Stromal cell of bone marrow (primary cell): ENCODE measurements at regions not wholly inside any gene's neighbourhood (a gene's known extent, or its start where the extent isn't known, plus 50 kb on each side); places are given as distances from the start of the nearest gene placed in this dataset.

Experiments used
- DNase-seq: peaks from one replicate; pipeline ENCODE4 v3.0.0-alpha.2; 2012; ENCODE audit warnings: low read depth

GRCh38 chr12:89993632-89994031, 285.0 kb upstream of the ATP2B1 start:
- no peak for DNase-seq

GRCh38 chr12:89992668-89993451, 284.2 kb upstream of the ATP2B1 start:
- DNase-seq = no peak

DNA sequence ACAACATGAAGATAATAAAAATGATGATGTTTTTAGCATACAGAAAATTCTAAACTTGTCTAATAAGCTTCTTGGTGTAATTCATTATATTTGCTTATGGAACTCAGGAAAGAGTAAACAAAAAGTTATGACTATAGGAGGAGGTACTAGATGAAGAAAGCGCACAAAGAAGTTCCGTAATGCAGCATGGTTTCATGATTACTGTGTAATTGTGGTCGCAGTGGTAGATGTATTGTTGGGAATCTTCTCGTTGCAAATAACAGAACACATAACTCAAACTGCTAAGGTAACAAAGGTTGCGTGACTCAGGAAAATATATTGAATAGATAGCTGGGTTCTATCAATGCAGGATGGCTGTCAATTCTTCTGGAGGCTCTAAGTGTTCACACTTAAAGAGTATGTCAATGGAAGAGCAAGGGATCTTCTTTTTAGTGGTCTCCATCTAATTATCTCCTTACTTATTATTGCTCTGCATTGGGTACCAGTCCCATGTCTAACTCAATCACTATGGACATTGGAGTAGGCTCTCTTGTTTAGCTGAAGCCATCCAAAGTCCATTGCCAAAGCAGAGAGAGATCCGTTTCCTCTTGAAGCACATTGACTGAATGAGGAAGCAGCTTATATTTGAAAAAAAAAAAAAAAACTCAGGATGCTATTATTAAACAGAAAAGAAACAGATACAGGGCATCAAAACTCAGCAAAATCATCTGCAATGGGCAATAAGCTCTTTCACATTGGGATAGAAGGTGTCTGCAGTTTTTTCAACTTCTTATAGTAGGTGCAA, 283.4 kb upstream of the ATP2B1 start:
- no peak for DNase-seq

- no peak for DNase-seq
Measured at GRCh38 chr12:89988188-89988915, 279.7 kb upstream of the ATP2B1 start.

DNA sequence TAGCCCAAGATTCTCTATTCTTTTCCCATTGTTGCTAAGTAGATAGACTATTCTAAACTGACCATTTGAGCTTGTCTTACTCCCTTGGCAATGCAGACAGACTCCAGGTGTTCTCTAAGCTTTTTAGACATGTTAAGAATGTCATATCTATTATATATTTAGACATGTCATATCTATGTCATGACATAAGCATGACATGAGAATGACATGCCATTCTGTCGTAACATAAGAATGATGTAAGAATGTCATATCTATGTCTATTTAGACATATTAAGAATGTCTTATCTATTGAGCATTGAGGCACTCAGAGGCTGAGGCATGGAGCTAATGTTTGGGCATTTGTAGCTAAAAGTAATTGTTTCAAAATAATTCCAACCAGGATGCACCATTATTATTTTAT, 277.3 kb upstream of the ATP2B1 start:
- no peak for DNase-seq

DNA sequence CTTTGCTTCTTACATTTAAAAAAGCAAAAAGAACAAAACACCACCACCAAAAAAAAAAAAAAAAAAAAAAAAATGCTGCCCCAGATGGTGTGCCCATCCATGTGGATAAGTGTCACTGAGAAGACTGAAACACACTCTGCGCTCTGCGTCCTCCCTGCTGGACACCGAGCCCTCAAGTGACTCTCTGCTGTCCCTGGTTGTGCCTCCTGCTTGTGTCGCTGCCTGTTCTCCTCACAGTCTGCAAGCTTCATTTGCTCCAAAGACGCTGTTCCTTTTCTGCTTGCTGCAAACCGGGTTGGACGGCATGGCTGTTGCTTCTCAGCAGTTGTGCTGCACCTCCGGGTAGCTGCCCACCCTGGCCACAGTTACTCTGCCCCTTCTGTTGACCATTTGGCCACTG, 276.2 kb upstream of the ATP2B1 start:
- DNase-seq = no peak

DNA sequence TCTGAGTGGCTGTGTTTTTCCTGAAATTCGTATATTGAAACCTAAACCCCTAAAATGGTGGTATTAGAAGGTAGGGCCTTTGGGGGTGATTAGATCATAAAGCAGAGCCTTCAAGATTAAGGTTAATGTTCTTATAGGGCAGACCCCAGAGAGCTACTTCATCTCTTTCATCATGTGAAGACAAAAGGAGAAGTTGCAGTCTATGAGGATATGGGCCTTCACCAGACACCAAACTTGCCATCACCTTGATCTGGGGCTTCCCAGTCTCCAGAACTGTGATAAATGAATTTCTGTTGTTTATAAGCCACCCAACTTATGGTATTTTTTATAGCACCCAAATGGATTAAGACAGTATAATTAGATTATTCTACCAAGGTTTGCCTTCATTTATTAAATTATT, 275.0 kb upstream of the ATP2B1 start:
- DNase-seq = no peak

- DNase-seq = peak; percentile 80
Measured at GRCh38 chr12:89980236-89980635, 271.6 kb upstream of the ATP2B1 start.

GRCh38 chr12:89977405-89978085, 268.9 kb upstream of the ATP2B1 start:
- DNase-seq = no peak

- DNase-seq = no peak
Measured at GRCh38 chr12:89976866-89977265, 268.2 kb upstream of the ATP2B1 start.

DNA sequence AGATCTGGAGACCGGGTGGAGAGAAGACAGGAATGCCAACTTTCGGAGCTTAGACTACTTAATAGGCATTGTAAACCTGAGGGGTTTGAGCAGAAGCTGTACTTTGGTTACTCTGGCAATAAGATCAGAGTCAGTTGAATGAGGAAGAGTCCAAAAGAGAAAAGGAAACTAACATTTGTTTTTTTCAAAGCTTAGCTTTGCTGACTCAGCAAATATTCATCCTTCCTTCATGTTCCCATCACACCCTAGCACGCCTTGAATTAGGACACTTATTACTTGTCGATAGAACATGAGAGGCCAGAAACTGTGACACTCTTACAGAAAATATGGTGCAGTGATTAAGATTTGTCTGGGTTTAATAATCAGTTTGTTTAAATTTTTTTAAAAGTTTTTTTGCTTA, 266.9 kb upstream of the ATP2B1 start:
- no peak for DNase-seq

DNA sequence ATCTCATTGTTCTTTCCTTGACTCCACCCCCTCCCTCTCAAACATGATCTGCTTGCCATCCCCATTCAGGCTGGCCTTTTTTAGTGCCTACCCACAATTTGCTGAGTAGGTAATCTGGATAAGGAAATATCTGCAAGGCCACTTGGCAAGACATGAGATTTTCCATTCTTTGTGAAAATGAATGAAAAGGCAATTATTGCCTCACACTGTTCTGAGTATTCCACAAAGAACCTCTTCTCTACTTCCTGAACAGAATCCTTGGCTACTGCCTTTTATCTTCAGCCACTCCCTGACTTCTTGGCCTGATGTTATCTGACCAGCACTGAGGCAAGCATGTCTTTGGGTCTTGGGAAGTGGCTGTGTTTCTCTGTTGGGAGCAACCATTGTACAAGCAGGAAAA, 263.2 kb upstream of the ATP2B1 start:
- peak; percentile 60 for DNase-seq

DNA sequence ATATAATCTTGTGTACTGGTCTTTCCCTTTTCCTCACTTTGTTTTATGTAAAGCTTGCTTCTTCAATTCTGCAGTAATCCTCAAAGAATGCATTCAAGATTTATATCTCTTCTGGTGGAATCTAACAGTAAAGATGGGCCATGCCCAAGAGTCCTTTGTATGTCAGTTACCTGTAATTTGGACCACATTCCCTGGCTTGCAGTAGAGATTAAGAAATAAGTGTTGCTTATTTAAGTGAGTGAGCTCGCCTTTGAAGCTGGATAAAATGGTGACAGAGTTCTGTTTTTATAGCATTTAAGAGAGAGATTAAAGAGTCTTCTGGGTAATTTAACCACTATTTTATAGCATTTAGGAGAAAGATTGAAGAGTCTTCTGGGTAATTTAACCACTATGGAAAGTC, 262.1 kb upstream of the ATP2B1 start:
- DNase-seq = no peak

DNA sequence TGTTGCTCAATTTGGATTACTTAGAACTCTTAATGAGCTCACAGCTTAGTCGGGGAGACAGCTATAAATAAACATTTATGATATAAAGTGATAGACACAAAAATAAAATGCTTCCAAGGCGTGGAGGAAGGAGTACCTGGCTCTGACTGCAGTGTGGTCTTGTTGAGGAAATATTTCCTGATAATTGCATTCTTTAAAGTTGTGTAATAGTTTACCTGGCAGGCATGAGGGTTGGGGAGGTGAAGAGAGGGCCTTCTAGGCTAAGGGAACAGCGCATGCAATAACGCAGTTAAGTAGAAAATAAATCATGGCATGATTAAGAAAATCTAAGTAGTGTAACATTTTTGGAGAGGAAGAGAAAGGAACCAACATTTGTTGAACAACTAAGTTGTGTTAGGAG, 260.5 kb upstream of the ATP2B1 start:
- DNase-seq = no peak

GRCh38 chr12:89968151-89968700, 259.6 kb upstream of the ATP2B1 start:
- no peak for DNase-seq

DNA sequence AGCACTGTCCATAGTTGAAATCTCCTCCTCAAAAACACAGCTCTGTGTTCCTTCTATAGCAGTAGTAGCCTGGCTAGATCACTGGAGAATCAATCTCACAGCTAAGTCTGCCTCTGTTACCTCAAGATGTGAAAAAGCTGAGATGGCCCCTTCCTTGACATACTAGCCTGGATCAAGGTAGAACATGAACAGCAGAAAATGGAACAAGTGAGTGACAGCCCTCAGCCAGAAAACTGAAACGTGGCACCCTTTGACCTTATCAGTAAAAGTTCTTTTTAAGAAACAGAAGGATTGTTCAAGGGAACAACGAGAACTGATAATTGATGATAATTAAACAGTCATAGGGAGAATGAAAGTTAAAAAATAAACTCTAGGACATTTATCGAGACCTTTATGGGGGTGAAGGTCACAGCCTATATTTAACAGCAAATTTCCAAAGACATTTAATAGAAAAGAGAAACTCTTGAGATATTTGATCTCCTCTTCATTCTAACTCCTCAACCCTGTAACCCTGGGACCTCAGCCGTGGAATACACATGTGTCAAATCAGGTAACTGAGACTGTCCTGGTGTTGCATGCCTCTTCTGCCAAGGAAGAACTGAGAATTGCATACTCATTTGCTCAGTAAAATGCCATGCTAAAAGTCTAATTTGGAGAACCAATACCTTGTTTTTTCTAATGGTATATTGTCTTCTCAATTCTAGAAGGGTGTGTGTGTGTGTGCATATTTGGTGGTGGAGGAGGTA, 258.0 kb upstream of the ATP2B1 start:
- no peak for DNase-seq

DNA sequence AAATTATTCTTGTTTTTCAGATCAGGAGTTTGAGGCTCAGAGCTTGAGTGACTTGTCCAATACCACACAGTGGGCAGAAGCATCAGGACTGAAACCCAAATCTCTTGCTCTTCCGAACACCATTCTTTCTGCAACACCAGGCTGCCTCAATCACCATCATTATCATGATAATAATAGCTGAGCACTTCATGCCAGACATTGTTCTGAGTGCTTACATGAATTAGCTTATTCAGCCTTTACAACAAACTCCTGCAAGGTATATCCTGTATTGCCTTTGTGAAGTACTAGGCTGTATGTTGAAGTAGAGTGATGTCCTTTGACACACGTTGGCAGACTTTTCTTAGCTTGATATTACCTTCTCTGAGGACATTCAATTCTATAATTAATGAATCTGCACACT, 257.4 kb upstream of the ATP2B1 start:
- no peak for DNase-seq

DNA sequence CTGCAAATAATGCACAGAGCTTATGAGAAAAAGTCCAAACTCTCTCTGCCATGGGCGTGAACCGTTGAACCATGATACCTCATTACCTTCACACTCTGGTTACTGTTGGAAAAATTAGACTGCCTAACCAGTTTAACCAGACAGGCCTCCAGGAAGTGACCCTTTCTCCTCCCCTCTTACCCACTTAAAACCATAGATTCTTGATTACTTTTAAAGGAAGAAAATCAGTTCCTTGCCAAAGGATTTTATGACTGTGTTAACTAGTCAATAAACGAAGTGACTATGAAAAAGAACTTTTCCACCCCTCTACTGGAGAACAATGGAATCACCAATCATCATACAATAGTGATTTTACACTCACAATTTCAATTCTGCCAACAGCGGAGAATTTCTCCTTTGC, 254.0 kb upstream of the ATP2B1 start:
- DNase-seq = no peak

- DNase-seq = no peak
Measured at GRCh38 chr12:89960607-89961394, 252.2 kb upstream of the ATP2B1 start.

GRCh38 chr12:89960011-89960507, 251.4 kb upstream of the ATP2B1 start:
- no peak for DNase-seq
